Testis (tissue), 2 donors: ENCODE measurements at regions not wholly inside any gene's neighbourhood (a gene's known extent, or its start where the extent isn't known, plus 50 kb on each side); places are given as distances from the start of the nearest gene placed in this dataset.

Source experiments
- DNase-seq: peaks from one replicate; pipeline ENCODE4 v3.0.0-alpha.2; 2019
- H3K27ac ChIP-seq, 2 donors: fragments of 200-600 bp; sonication (generic); one replicate each; pipeline ENCODE4 v1.5.1; 2019
- H3K27me3 ChIP-seq: fragments of 200-600 bp; sonication (generic); one replicate; pipeline ENCODE4 v1.5.1; 2019
- H3K36me3 ChIP-seq: fragments of 200-600 bp; sonication (generic); one replicate; pipeline ENCODE4 v1.5.1; 2017; ENCODE audit warnings: low read depth; ENCODE audit errors: missing control alignments
- H3K4me1 ChIP-seq: fragments of 200-600 bp; sonication (generic); one replicate; pipeline ENCODE4 v1.5.1; 2019
- H3K4me3 ChIP-seq, 2 donors: fragments of 200-600 bp; sonication (generic); one replicate each; pipeline ENCODE4 v1.5.1; 2017 to 2019
- H3K9me3 ChIP-seq: fragments of 200-600 bp; sonication (generic); one replicate; pipeline ENCODE4 v1.5.1; 2017
- POLR2A ChIP-seq: fragments of 450-650 bp; IDR thresholded peaks from one replicate; pipeline ENCODE4 v1.6.1; 2017; ENCODE audit warnings: antibody characterized with exemption, mild to moderate bottlenecking, moderate library complexity
- WGBS, 2 donors: methylation state at CpG; one replicate each; pipeline ENCODE4 v1.1.5; 2018; 5-methylcytosine and 5-hydroxymethylcytosine counted together
- intact Hi-C: fragments of 100-400 bp; cut with DNase I; formaldehyde crosslinking; loops from one replicate; pipeline ENCODE4 v1.15.1; 2023; ENCODE audit warnings: low total_unique reads
- TF ChIP-seq, protein P1 (sequence below), 3 experiments: fragments of 450-650 bp in 2 of 3; fragments of 200-600 bp in 1 of 3; sonication (generic) in 1 of 3; IDR thresholded peaks; one replicate each; pipeline ENCODE4 v1.5.1; 2016 to 2019; ENCODE audit warnings: antibody characterized with exemption in 3 of 3, mild to moderate bottlenecking in 2 of 3, moderate library complexity in 1 of 3

GRCh38 chr2:7811073-7811472 lies 870.8 kb upstream of the ID2 start:
- H3K4me3 ChIP-seq, result no peak overlapping the region
- WGBS, 2 donors, result 91 to 92% methylated on average over 3 of the region's 3 CpGs
- TF ChIP-seq POLR2A, result no peak
- TF ChIP-seq, protein P1, sequence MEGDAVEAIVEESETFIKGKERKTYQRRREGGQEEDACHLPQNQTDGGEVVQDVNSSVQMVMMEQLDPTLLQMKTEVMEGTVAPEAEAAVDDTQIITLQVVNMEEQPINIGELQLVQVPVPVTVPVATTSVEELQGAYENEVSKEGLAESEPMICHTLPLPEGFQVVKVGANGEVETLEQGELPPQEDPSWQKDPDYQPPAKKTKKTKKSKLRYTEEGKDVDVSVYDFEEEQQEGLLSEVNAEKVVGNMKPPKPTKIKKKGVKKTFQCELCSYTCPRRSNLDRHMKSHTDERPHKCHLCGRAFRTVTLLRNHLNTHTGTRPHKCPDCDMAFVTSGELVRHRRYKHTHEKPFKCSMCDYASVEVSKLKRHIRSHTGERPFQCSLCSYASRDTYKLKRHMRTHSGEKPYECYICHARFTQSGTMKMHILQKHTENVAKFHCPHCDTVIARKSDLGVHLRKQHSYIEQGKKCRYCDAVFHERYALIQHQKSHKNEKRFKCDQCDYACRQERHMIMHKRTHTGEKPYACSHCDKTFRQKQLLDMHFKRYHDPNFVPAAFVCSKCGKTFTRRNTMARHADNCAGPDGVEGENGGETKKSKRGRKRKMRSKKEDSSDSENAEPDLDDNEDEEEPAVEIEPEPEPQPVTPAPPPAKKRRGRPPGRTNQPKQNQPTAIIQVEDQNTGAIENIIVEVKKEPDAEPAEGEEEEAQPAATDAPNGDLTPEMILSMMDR (IDR thresholded peaks at IDR 0.05), result no peak
- H3K4me1 ChIP-seq, result no peaks in the 10 kb centered on the region
- no peaks in the 10 kb centered on the region for H3K9me3 ChIP-seq
- no peaks in the 10 kb centered on the region for H3K27me3 ChIP-seq
- H3K36me3 ChIP-seq, result no peaks in the 10 kb centered on the region
- DNase-seq, result no peak
- intact Hi-C loops, result no loop called here
- H3K27ac ChIP-seq, result no peak overlapping the region

GRCh38 chr2:7812231-7812995 lies 869.4 kb upstream of the ID2 start:
- Histone ChIP-seq H3K36me3 (no peaks in the 10 kb centered on the region), H3K9me3 (no peaks in the 10 kb centered on the region), H3K27me3 (no peaks in the 10 kb centered on the region), H3K4me1 (no peaks in the 10 kb centered on the region), H3K4me3 (no peak overlapping the region), H3K27ac (no peak overlapping the region)
- TF ChIP-seq, protein P1 (IDR thresholded peaks at IDR 0.05), result no peak
- no peak for TF ChIP-seq POLR2A
- no peak for DNase-seq
- intact Hi-C loops, result no loop called here
- WGBS, 2 donors, result 97 to 98% methylated on average over 2 of the region's 2 CpGs

DNA sequence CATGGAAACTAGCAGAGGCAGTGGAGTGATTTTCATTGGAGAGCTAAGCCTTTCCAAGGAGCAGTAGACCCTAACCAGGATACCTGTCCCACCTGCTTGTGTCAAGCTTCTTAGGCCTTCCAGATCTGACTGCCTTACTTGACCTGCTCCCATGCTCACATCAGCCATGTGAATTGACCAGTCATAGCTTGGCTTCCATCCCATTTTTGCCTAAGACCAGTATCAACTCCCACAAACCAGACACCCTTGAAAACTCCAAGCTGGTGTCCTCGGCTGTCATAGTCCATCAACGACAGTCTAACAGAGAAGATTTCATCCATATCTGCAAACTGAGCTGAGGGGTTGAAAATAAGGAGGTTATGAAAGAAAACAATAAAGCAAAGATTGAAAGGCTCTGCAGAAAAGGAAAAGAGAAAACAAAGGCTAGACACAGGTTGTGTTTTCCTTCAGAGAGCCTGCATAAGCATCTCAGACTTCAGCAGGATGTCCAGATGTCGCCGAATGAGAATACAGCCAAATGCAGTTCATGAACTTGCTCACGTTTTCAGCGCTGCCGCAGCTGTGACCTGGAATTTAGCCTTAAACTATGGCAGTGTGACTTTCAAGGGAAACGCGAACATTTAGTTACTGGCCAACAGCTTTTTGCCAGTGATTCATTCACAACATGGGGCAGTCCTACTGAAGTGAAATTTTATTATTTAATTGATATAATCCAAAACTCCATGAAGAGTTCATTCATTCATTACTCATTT lies 868.1 kb upstream of the ID2 start:
- TF ChIP-seq, protein P1 (IDR thresholded peaks at IDR 0.05), result no peak
- TF ChIP-seq POLR2A, result no peak
- Histone ChIP-seq H3K36me3 (no peaks in the 10 kb centered on the region), H3K4me3 (no peak overlapping the region), H3K4me1 (no peaks in the 10 kb centered on the region), H3K27ac (no peak overlapping the region), H3K9me3 (no peaks in the 10 kb centered on the region), H3K27me3 (no peaks in the 10 kb centered on the region)
- 58 to 60% methylated on average over 9 of the region's 9 CpGs for WGBS, 2 donors
- intact Hi-C loops, result no loop called here
- no peak for DNase-seq

GRCh38 chr2:7815726-7816125 lies 866.1 kb upstream of the ID2 start:
- no peak for DNase-seq
- 53 to 69% methylated on average over 3 of the region's 3 CpGs for WGBS, 2 donors
- H3K4me3 ChIP-seq, result no peak overlapping the region
- intact Hi-C loops, result no loop called here
- no peaks in the 10 kb centered on the region for H3K9me3 ChIP-seq
- no peaks in the 10 kb centered on the region for H3K4me1 ChIP-seq
- TF ChIP-seq, protein P1 (IDR thresholded peaks at IDR 0.05), result no peak
- no peak for TF ChIP-seq POLR2A
- no peaks in the 10 kb centered on the region for H3K27me3 ChIP-seq
- no peak overlapping the region for H3K27ac ChIP-seq
- H3K36me3 ChIP-seq, result no peaks in the 10 kb centered on the region
